ENCODE measurements at regions not wholly inside any gene's neighbourhood (a gene's known extent, or its start where the extent isn't known, plus 50 kb on each side); places are given as distances from the start of the nearest gene placed in this dataset.

DNA sequence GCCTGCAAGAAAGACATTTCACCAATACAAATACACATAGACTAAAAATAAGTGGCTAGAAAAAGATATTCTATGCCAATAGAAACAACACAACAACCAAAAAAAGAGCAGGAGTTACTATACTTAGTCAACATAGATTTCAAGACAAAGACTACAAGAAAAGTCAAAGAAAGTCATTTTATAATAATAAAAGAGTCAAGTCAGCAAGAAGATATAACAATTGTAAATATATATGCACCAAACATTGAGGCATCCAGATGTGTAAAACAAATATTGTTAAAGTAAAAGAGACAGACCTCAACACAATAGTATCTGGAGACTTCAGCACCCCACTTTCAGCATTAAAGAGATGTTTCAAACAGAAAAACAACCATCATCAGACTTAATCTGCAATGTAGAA lies 104.6 kb downstream of the AMY1C start:
- in situ Hi-C loops (cut with MboI; ENCODE audit: low pct_unique_long_range_greater_than_20kb, low sequenced_read_pairs, unreplicated experiment), result no loop called here
- TF ChIP-seq, protein P1, sequence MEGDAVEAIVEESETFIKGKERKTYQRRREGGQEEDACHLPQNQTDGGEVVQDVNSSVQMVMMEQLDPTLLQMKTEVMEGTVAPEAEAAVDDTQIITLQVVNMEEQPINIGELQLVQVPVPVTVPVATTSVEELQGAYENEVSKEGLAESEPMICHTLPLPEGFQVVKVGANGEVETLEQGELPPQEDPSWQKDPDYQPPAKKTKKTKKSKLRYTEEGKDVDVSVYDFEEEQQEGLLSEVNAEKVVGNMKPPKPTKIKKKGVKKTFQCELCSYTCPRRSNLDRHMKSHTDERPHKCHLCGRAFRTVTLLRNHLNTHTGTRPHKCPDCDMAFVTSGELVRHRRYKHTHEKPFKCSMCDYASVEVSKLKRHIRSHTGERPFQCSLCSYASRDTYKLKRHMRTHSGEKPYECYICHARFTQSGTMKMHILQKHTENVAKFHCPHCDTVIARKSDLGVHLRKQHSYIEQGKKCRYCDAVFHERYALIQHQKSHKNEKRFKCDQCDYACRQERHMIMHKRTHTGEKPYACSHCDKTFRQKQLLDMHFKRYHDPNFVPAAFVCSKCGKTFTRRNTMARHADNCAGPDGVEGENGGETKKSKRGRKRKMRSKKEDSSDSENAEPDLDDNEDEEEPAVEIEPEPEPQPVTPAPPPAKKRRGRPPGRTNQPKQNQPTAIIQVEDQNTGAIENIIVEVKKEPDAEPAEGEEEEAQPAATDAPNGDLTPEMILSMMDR (IDR thresholded peaks at IDR 0.05; ENCODE audit: extremely low read depth, insufficient read depth, missing control alignments), result no peak
- no peak for DNase-seq (ENCODE audit: low spot score)

DNA sequence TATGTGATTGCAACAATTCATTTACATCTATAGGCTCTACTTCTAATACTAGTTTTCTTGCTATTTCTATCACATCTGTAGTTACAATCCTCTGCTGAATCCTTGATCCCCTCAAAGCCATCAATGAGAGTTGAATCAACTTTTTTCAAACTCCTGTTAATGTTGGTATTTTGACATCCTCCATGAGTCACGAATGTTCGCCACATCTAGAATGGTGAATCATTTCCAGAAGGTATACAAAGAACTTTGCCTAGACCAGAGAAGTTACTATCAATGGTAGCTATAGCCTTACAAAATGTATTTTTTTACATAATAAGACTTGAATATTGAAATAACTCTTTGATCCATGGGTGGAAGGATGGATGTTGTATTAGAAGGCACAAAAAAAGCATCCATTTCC lies 110.0 kb downstream of the AMY1C start:
- TF ChIP-seq, protein P1 (IDR thresholded peaks at IDR 0.05; ENCODE audit: extremely low read depth, insufficient read depth, missing control alignments), result no peak
- in situ Hi-C loops (cut with MboI; ENCODE audit: low pct_unique_long_range_greater_than_20kb, low sequenced_read_pairs, unreplicated experiment), result no loop called here
- DNase-seq (ENCODE audit: low spot score), result no peak

DNA sequence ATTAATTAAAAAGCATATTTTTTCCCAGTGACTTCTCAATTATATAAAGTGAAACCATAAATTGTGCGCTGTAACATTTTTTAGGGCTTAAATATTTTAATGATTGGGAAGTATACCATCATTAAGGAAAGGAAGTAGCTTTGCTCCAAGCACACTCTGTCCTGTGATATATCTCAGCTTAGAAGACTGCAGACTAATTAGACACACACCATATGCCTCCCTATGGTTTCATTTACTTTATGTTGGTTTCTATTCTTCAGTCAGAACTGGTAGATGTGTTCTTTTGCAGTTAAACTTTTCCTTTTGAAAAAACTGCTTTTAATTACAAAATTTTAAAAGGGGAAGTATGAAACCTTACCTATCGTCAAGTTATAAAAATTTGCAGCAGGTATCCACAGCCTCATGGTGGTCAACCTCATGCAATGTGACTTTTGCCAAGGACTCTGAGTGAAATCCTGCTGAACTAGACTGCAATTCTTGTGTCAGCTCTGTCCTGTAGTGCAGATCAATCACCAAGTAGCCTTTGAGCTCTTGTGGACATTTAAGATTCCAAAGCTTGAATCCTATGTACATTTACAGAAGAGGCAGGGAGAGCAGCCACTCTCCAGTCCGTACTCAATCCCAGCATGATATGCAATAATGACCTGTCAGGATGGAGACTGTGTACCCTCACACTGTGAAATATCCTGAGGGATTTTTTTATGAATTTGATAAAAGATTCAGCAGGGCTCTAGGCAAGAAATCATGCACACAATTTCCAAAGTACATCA lies 149.1 kb downstream of the AMY1C start:
- TF ChIP-seq, protein P1 (IDR thresholded peaks at IDR 0.05; ENCODE audit: extremely low read depth, insufficient read depth, missing control alignments), result no peak
- no peak for DNase-seq (ENCODE audit: low spot score)
- in situ Hi-C loops (cut with MboI; ENCODE audit: low pct_unique_long_range_greater_than_20kb, low sequenced_read_pairs, unreplicated experiment), result no loop called here

DNA sequence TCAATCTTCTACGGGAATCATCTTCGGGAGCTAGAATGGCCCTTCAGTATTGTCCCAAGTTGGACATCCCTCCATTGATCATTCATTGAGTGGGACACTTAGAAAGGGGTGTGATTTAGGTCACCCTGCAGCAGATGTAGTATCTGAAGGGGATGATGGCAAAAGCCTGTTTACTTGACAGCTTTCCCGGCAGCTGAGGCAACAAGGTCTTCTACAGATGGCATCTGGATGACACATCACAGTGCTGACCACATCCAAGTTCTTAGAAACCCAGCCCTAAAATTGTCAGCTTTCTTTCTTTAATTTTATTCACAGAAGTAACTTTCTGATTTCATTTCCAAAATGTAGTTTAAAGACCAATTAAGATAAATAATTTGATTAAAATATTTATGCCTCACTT lies 150.3 kb downstream of the AMY1C start:
- DNase-seq (ENCODE audit: low spot score), result no peak
- in situ Hi-C loops (cut with MboI; ENCODE audit: low pct_unique_long_range_greater_than_20kb, low sequenced_read_pairs, unreplicated experiment), result no loop called here
- TF ChIP-seq, protein P1 (IDR thresholded peaks at IDR 0.05; ENCODE audit: extremely low read depth, insufficient read depth, missing control alignments), result no peak

DNA sequence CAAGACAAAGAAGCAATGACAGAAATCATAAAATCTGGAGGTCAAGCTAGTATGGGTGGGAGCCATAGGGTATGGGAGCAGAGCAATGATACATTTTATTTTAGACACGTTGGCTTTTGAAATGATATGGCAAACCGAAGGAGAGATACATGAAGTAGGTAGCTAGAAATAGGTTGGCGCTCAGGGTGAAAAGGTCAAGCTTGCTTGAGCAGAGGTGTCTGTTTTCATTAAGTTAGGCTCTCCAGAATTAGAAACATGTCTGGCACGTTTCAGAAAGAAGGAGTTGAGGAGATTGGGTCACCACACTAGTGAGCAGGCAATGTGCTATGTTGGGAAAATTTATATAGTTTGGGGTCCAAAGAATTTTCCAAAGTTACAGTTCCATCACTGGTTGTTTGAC lies 151.4 kb downstream of the AMY1C start:
- DNase-seq (ENCODE audit: low spot score), result no peak
- in situ Hi-C loops (cut with MboI; ENCODE audit: low pct_unique_long_range_greater_than_20kb, low sequenced_read_pairs, unreplicated experiment), result no loop called here
- TF ChIP-seq, protein P1 (IDR thresholded peaks at IDR 0.05; ENCODE audit: extremely low read depth, insufficient read depth, missing control alignments), result no peak

DNA sequence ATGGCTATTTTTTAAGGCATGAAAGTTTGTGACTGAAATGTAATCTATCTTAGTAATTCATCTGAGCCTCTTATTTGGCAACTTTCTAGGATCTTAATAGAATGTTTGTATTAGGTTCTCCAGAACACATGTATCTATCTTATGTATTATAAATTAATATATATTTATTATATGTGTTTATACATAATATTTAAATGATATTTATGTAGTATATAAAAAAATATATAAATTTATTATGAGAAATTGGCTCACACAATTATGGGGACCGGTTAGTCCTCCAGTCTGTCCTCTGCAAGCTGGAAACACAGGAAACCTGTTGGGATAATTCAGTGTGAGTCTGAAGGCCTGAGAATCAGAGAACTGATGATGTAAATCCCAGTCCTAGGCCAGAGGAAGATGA lies 155.7 kb downstream of the AMY1C start:
- in situ Hi-C loops (cut with MboI; ENCODE audit: low pct_unique_long_range_greater_than_20kb, low sequenced_read_pairs, unreplicated experiment), result no loop called here
- TF ChIP-seq, protein P1 (IDR thresholded peaks at IDR 0.05; ENCODE audit: extremely low read depth, insufficient read depth, missing control alignments), result no peak
- no peak for DNase-seq (ENCODE audit: low spot score)

Data from GM13977 (cell line).